NCI-H524 (cell line): ENCODE measurements at regions not wholly inside any gene's neighbourhood (a gene's known extent, or its start where the extent isn't known, plus 50 kb on each side); places are given as distances from the start of the nearest gene placed in this dataset.
"Not testable (repeated sequence)": the region's sequence is repeated elsewhere in the genome, so short reads cannot be mapped to it uniquely, and the experiment has no call there.

Experiments
- DNase-seq, 2 experiments: peaks; one replicate each; lab custom pipeline; 2025; lab: John Stamatoyannopoulos, UW

- DNase-seq, result peak; percentile 27 to 65
These were observed 68.5 kb downstream of the TMCO5A start for GRCh38 chr15:38002883-38003477.

GRCh38 chr15:38004218-38004861 lies 69.9 kb downstream of the TMCO5A start:
- DNase-seq, result no peak

GRCh38 chr15:38005953-38006808 lies 71.7 kb downstream of the TMCO5A start:
- DNase-seq, result no peak

- DNase-seq, result no peak
These were observed 76.0 kb downstream of the TMCO5A start for GRCh38 chr15:38010395-38010794.

- DNase-seq, result no peak
These were observed 78.5 kb downstream of the TMCO5A start for GRCh38 chr15:38012894-38013293.

- DNase-seq, result no peak
These were observed 83.3 kb downstream of the TMCO5A start for GRCh38 chr15:38017721-38018120.

GRCh38 chr15:38019066-38019465 lies 84.6 kb downstream of the TMCO5A start:
- DNase-seq, result no peak

GRCh38 chr15:38021259-38021658 lies 86.8 kb downstream of the TMCO5A start:
- DNase-seq, result no peak

- no peak for DNase-seq
These were observed 90.1 kb downstream of the TMCO5A start for GRCh38 chr15:38024293-38025091.

GRCh38 chr15:38025656-38026055 lies 91.2 kb downstream of the TMCO5A start:
- not testable (repeated sequence) for DNase-seq

- DNase-seq, result no peak
These were observed 94.4 kb downstream of the TMCO5A start for GRCh38 chr15:38028869-38029268.

GRCh38 chr15:38029736-38030135 lies 95.3 kb downstream of the TMCO5A start:
- DNase-seq, result no peak

GRCh38 chr15:38030609-38031008 lies 96.2 kb downstream of the TMCO5A start:
- DNase-seq, result no peak

- no peak for DNase-seq
These were observed 101.3 kb downstream of the TMCO5A start for GRCh38 chr15:38035701-38036100.

- no peak for DNase-seq
These were observed 102.4 kb downstream of the TMCO5A start for GRCh38 chr15:38036790-38037338.

- DNase-seq, result no peak
These were observed 104.4 kb downstream of the TMCO5A start for GRCh38 chr15:38038659-38039442.

GRCh38 chr15:38040615-38041014 lies 106.2 kb downstream of the TMCO5A start:
- no peak for DNase-seq

- DNase-seq, result no peak
These were observed 107.1 kb downstream of the TMCO5A start for GRCh38 chr15:38041576-38041975.

- DNase-seq, result no peak
These were observed 107.8 kb downstream of the TMCO5A start for GRCh38 chr15:38042211-38042610.

- DNase-seq, result no peak
These were observed 108.4 kb downstream of the TMCO5A start for GRCh38 chr15:38042707-38043445.
